ENCODE measurements at regions not wholly inside any gene's neighbourhood (a gene's known extent, or its start where the extent isn't known, plus 50 kb on each side); places are given as distances from the start of the nearest gene placed in this dataset.

GRCh38 chr10:91137822-91138221, 82.6 kb upstream of the PCGF5 start:
- WGBS (ENCODE audit: insufficient coverage, insufficient read length): no CpG with 5 or more reads among the region's 1 CpG
- DNase-seq (ENCODE audit: low read depth, low spot score): no peak
- H3K27ac ChIP-seq (ENCODE audit: low read length): no peak overlapping the region
- H3K27me3 ChIP-seq (ENCODE audit: control insufficient read depth, insufficient read depth, low read length): no peaks in the 10 kb centered on the region
- H3K4me1 ChIP-seq (ENCODE audit: control insufficient read depth, insufficient read depth, low read length): no peaks in the 10 kb centered on the region
- H3K9me3 ChIP-seq (ENCODE audit: control insufficient read depth, insufficient read depth, low read length): no peaks in the 10 kb centered on the region
- H3K4me3 ChIP-seq (ENCODE audit: low read length): no peak overlapping the region
- H3K36me3 ChIP-seq (ENCODE audit: control insufficient read depth, insufficient read depth, low read length): no peaks in the 10 kb centered on the region

- Histone ChIP-seq H3K27me3 (ENCODE audit: control insufficient read depth, insufficient read depth, low read length) (no peaks in the 10 kb centered on the region), H3K36me3 (ENCODE audit: control insufficient read depth, insufficient read depth, low read length) (no peaks in the 10 kb centered on the region), H3K9me3 (ENCODE audit: control insufficient read depth, insufficient read depth, low read length) (no peaks in the 10 kb centered on the region), H3K4me1 (ENCODE audit: control insufficient read depth, insufficient read depth, low read length) (no peaks in the 10 kb centered on the region), H3K4me3 (ENCODE audit: low read length) (no peak overlapping the region), H3K27ac (ENCODE audit: low read length) (no peak overlapping the region)
- no peak for DNase-seq (ENCODE audit: low read depth, low spot score)
- WGBS (ENCODE audit: insufficient coverage, insufficient read length): no CpG with 5 or more reads among the region's 6 CpGs
These were observed 79.4 kb upstream of the PCGF5 start for GRCh38 chr10:91140995-91141549.

- Histone ChIP-seq H3K9me3 (ENCODE audit: control insufficient read depth, insufficient read depth, low read length) (no peaks in the 10 kb centered on the region), H3K27me3 (ENCODE audit: control insufficient read depth, insufficient read depth, low read length) (no peaks in the 10 kb centered on the region), H3K36me3 (ENCODE audit: control insufficient read depth, insufficient read depth, low read length) (no peaks in the 10 kb centered on the region), H3K4me3 (ENCODE audit: low read length) (no peak overlapping the region), H3K4me1 (ENCODE audit: control insufficient read depth, insufficient read depth, low read length) (no peaks in the 10 kb centered on the region), H3K27ac (ENCODE audit: low read length) (no peak overlapping the region)
- DNase-seq (ENCODE audit: low read depth, low spot score): no peak
- WGBS (ENCODE audit: insufficient coverage, insufficient read length): no CpG with 5 or more reads among the region's 1 CpG
These were observed 75.5 kb upstream of the PCGF5 start for GRCh38 chr10:91144961-91145360.

GRCh38 chr10:91146146-91146545, 74.3 kb upstream of the PCGF5 start:
- Histone ChIP-seq H3K27me3 (ENCODE audit: control insufficient read depth, insufficient read depth, low read length) (no peaks in the 10 kb centered on the region), H3K4me3 (ENCODE audit: low read length) (no peak overlapping the region), H3K4me1 (ENCODE audit: control insufficient read depth, insufficient read depth, low read length) (no peaks in the 10 kb centered on the region), H3K27ac (ENCODE audit: low read length) (no peak overlapping the region), H3K36me3 (ENCODE audit: control insufficient read depth, insufficient read depth, low read length) (no peaks in the 10 kb centered on the region), H3K9me3 (ENCODE audit: control insufficient read depth, insufficient read depth, low read length) (no peaks in the 10 kb centered on the region)
- no peak for DNase-seq (ENCODE audit: low read depth, low spot score)
- no CpG with 5 or more reads among the region's 1 CpG for WGBS (ENCODE audit: insufficient coverage, insufficient read length)

GRCh38 chr10:91149550-91149949, 70.9 kb upstream of the PCGF5 start:
- H3K27ac ChIP-seq (ENCODE audit: low read length): no peak overlapping the region
- no peaks in the 10 kb centered on the region for H3K36me3 ChIP-seq (ENCODE audit: control insufficient read depth, insufficient read depth, low read length)
- WGBS (ENCODE audit: insufficient coverage, insufficient read length): no CpG with 5 or more reads among the region's 3 CpGs
- no peaks in the 10 kb centered on the region for H3K9me3 ChIP-seq (ENCODE audit: control insufficient read depth, insufficient read depth, low read length)
- H3K27me3 ChIP-seq (ENCODE audit: control insufficient read depth, insufficient read depth, low read length): no peaks in the 10 kb centered on the region
- DNase-seq (ENCODE audit: low read depth, low spot score): no peak
- H3K4me1 ChIP-seq (ENCODE audit: control insufficient read depth, insufficient read depth, low read length): no peaks in the 10 kb centered on the region
- H3K4me3 ChIP-seq (ENCODE audit: low read length): no peak overlapping the region

GRCh38 chr10:91150631-91151030, 69.8 kb upstream of the PCGF5 start:
- Histone ChIP-seq H3K36me3 (ENCODE audit: control insufficient read depth, insufficient read depth, low read length) (no peaks in the 10 kb centered on the region), H3K4me3 (ENCODE audit: low read length) (no peak overlapping the region), H3K9me3 (ENCODE audit: control insufficient read depth, insufficient read depth, low read length) (no peaks in the 10 kb centered on the region), H3K27ac (ENCODE audit: low read length) (no peak overlapping the region), H3K27me3 (ENCODE audit: control insufficient read depth, insufficient read depth, low read length) (no peaks in the 10 kb centered on the region), H3K4me1 (ENCODE audit: control insufficient read depth, insufficient read depth, low read length) (no peaks in the 10 kb centered on the region)
- DNase-seq (ENCODE audit: low read depth, low spot score): no peak
- WGBS (ENCODE audit: insufficient coverage, insufficient read length): no CpG with 5 or more reads among the region's 3 CpGs

GRCh38 chr10:91153508-91153907, 67.0 kb upstream of the PCGF5 start:
- Histone ChIP-seq H3K4me3 (ENCODE audit: low read length) (no peak overlapping the region), H3K27me3 (ENCODE audit: control insufficient read depth, insufficient read depth, low read length) (no peaks in the 10 kb centered on the region), H3K4me1 (ENCODE audit: control insufficient read depth, insufficient read depth, low read length) (no peaks in the 10 kb centered on the region), H3K36me3 (ENCODE audit: control insufficient read depth, insufficient read depth, low read length) (no peaks in the 10 kb centered on the region), H3K27ac (ENCODE audit: low read length) (no peak overlapping the region), H3K9me3 (ENCODE audit: control insufficient read depth, insufficient read depth, low read length) (no peaks in the 10 kb centered on the region)
- DNase-seq (ENCODE audit: low read depth, low spot score): no peak
- no CpG with 5 or more reads among the region's 29 CpGs for WGBS (ENCODE audit: insufficient coverage, insufficient read length)

- no peak overlapping the region for H3K4me3 ChIP-seq (ENCODE audit: low read length)
- no peaks in the 10 kb centered on the region for H3K4me1 ChIP-seq (ENCODE audit: control insufficient read depth, insufficient read depth, low read length)
- no peak overlapping the region for H3K27ac ChIP-seq (ENCODE audit: low read length)
- H3K36me3 ChIP-seq (ENCODE audit: control insufficient read depth, insufficient read depth, low read length): no peaks in the 10 kb centered on the region
- WGBS (ENCODE audit: insufficient coverage, insufficient read length): no CpG with 5 or more reads among the region's 2 CpGs
- no peaks in the 10 kb centered on the region for H3K27me3 ChIP-seq (ENCODE audit: control insufficient read depth, insufficient read depth, low read length)
- no peaks in the 10 kb centered on the region for H3K9me3 ChIP-seq (ENCODE audit: control insufficient read depth, insufficient read depth, low read length)
- no peak for DNase-seq (ENCODE audit: low read depth, low spot score)
These were observed 65.6 kb upstream of the PCGF5 start for GRCh38 chr10:91154842-91155241.

GRCh38 chr10:91156196-91156595, 64.3 kb upstream of the PCGF5 start:
- Histone ChIP-seq H3K36me3 (ENCODE audit: control insufficient read depth, insufficient read depth, low read length) (no peaks in the 10 kb centered on the region), H3K4me1 (ENCODE audit: control insufficient read depth, insufficient read depth, low read length) (no peaks in the 10 kb centered on the region), H3K9me3 (ENCODE audit: control insufficient read depth, insufficient read depth, low read length) (no peaks in the 10 kb centered on the region), H3K27ac (ENCODE audit: low read length) (no peak overlapping the region), H3K27me3 (ENCODE audit: control insufficient read depth, insufficient read depth, low read length) (peaks cover 5% of the 10 kb centered on the region), H3K4me3 (ENCODE audit: low read length) (no peak overlapping the region)
- no peak for DNase-seq (ENCODE audit: low read depth, low spot score)
- no CpG with 5 or more reads among the region's 2 CpGs for WGBS (ENCODE audit: insufficient coverage, insufficient read length)

GRCh38 chr10:91159254-91159783, 61.1 kb upstream of the PCGF5 start:
- Histone ChIP-seq H3K27ac (ENCODE audit: low read length) (no peak overlapping the region), H3K4me1 (ENCODE audit: control insufficient read depth, insufficient read depth, low read length) (0 out of 2 replicates have a peak, but pooled peaks cover 2% of the 10 kb centered on the region), H3K9me3 (ENCODE audit: control insufficient read depth, insufficient read depth, low read length) (no peaks in the 10 kb centered on the region), H3K36me3 (ENCODE audit: control insufficient read depth, insufficient read depth, low read length) (no peaks in the 10 kb centered on the region; the same call in 1 of the 2 replicates), H3K4me3 (ENCODE audit: low read length) (no peak overlapping the region), H3K27me3 (ENCODE audit: control insufficient read depth, insufficient read depth, low read length) (peaks cover 27% of the 10 kb centered on the region)
- DNase-seq (ENCODE audit: low read depth, low spot score): no peak
- no CpG with 5 or more reads among the region's 2 CpGs for WGBS (ENCODE audit: insufficient coverage, insufficient read length)

- Histone ChIP-seq H3K36me3 (ENCODE audit: control insufficient read depth, insufficient read depth, low read length) (no peaks in the 10 kb centered on the region; the same call in 1 of the 2 replicates), H3K4me3 (ENCODE audit: low read length) (peak overlapping the region; percentile 69; the same call in 1 of the 2 replicates), H3K27ac (ENCODE audit: low read length) (no peak overlapping the region), H3K27me3 (ENCODE audit: control insufficient read depth, insufficient read depth, low read length) (peaks cover 35% of the 10 kb centered on the region), H3K9me3 (ENCODE audit: control insufficient read depth, insufficient read depth, low read length) (no peaks in the 10 kb centered on the region), H3K4me1 (ENCODE audit: control insufficient read depth, insufficient read depth, low read length) (0 out of 2 replicates have a peak, but pooled peaks cover 2% of the 10 kb centered on the region)
- DNase-seq (ENCODE audit: low read depth, low spot score): no peak
- WGBS (ENCODE audit: insufficient coverage, insufficient read length): no CpG with 5 or more reads among the region's 13 CpGs
These were observed 58.4 kb upstream of the PCGF5 start for GRCh38 chr10:91162050-91162494.

Measured in iPS DF 6.9 (cell line).